HG03457 (cell line): ENCODE measurements at regions not wholly inside any gene's neighbourhood (a gene's known extent, or its start where the extent isn't known, plus 50 kb on each side); places are given as distances from the start of the nearest gene placed in this dataset.
"Not testable (repeated sequence)": the region's sequence is repeated elsewhere in the genome, so short reads cannot be mapped to it uniquely, and the experiment has no call there.

ENCODE experiments used
- ATAC-seq: cut with Tn5 transposase; IDR thresholded peaks from one replicate; pipeline ENCODE4 v1.9.1; 2021; ENCODE audit warnings: moderate number of reproducible peaks; ENCODE audit not compliant: unreplicated experiment

DNA sequence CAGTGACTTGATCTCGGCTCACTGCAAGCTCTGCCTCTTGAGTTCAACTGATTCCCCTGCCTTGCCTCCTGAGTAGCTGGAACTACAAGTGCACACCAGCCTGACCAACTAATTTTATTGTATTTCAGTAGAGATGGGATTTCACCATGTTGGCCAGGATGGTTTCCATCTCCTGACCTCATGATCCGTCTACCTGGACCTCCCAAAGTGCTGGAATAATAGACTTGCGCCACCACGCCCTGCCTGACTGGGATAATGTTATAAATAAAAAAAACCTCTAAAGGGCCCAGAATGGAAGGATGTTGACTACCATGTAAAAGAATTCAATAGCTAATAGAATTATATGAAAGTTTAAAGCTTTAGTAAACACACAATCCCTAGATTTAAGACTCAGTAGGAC lies 91.9 kb downstream of the TSPY10 start:
- ATAC-seq, result no peak

DNA sequence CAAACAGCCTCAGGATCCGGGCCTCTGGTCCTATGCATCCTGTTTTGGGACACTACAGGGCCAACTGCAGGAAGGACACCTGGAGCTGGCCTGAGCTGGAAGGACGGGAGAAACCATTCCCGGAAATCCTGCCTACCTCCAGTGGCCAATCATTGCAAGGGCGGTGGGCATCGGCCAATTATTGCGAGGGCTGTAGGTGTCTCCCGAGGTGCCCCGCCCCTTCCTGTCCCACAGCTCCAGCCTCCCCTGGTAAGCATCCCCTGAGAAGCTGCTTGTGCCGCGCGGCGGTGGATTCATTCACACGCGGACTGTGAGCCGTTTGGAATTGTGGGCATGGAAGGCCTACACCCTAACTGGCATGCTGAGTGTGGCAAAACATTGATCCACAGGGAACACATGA lies 95.5 kb downstream of the TSPY10 start:
- ATAC-seq, result no peak

DNA sequence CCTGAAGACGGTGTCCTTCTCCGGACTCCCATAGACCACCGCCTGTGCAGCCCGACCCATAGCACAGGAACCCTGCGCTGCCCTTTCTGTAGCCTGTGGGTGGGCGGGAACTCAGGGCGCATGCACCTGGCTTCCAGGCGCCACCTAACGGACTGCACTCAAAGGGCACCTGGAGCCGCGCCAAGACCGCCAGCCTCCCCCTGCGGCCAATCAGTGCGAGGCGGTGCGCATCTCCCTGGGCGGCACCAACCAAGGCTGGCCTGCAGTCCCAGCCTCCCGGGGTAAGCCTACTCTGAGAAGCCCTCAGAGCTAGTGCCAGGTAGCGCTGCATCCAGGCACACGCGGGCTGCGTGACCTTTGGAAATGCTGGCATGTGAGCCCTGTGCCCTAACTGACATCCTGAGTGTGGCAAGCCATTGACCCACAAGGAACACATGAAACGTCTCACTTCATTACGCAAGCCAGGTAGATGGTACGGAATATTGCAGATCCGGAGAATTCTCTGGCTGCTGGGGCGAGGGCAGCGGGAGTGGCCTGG lies 113.0 kb downstream of the TSPY10 start:
- ATAC-seq, result not testable (repeated sequence)

DNA sequence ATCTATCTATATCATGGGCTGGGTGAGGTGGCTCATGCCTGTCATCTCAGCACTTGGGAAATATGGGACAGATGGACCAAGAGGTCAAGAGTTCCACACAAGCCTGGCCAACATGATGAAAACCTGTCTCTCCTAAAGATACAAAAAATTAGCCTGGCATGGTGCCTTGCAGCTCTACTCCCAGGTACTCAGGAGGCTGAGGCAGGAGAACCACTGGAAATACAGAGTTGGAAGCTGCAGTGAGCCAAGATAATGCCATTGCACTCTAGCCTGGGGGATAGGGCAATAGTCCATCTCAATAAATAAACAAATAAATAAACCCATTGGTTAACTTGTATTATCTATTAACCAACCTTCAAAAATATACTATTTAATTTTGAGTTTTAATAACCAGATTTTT lies 138.5 kb downstream of the TSPY10 start:
- not testable (repeated sequence) for ATAC-seq

DNA sequence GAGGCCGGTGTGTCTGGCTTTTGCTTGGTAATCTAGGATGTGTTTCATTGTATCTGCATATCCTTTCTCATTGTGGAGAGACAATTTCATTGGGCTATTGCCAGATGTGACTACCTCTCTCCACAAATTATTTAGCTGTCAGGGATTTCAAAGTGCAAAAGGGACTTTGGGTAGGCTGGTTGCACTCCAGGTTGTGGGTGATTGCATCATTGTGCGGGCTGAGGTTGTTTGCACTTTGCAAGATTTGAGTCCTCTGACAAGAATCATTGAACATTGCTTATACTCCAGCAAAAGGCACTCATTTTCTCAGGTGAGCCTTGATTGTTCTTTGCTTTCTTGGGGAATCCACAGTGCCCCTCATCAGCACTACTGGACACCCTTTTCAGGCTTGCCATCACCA lies 164.8 kb downstream of the TSPY10 start:
- ATAC-seq, result not testable (repeated sequence)

DNA sequence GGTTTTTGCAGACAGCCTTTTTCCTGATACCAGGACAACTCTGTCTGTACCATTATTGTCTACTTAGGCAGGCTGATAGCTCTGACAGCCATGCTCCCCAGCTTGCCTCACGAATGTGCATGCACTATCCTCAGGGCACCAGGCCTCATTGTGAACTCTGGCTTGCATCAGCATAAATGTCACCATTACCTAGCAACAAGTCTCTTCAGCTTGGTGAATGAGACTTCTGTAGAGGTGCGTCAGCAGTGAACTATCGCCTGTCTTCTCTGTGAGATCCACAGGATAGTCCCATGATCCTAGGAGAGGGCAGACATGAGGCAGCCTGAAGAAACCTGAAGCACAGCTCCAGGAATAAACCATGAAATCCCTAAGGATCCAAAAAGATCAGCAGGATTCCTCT lies 189.3 kb downstream of the TSPY10 start:
- ATAC-seq, result not testable (repeated sequence)

DNA sequence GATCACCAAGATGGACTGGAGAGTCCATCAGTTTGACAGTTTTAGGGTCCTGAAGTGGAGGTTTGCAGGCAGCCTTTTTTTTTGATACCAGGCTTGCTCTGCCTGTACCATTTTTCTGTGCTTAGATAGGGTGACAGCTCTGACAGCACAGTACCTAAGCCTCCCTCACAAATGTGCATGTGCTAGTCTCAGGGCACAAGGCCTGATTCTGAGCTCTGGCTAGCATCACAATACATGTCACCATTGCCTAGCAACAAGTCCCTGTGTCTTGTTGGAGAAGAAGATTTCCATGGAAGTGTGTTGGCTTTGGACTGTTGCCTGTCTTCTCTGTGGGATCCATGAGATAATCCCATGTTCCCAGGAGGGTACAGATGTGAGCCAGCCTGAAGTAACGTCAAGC lies 191.1 kb downstream of the TSPY10 start:
- ATAC-seq, result not testable (repeated sequence)

DNA sequence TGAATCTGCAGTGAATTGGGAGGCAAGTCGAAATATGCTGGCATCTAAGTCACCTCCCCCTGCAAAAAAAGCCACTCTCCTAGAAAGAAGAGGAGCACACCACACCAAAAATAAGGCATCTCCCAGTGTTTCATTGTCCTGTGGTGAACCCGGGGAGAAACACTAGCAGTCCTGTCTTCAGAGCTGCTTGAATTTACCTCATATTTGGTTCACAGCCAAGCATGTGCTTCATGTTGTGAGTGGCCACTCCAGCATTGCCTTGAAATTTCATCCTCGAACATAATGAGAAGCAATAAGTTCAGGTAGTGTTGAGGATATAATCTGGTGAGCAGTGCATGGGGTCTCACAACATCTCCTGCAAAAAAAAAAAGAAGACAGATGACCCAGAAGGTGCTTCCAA lies 191.9 kb downstream of the TSPY10 start:
- ATAC-seq, result not testable (repeated sequence)

DNA sequence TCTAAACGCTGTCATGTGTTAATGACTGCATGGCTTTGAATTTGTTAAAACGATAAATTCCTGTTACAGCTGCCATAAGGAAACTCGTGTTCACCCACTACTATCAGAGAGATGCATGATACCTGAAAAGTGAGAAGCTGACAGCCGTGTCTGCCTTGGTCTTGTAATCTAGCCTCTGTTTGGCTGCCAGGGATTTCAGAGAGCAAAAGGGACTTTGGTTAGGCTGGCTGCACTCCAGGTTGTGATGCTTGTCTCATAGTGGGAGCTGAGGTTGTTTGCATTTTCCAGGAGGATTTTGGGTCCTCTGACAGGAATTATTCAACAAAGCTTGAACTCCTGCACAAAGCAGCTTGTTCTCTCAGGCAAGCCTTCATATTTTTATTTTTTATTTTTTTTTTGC lies 209.9 kb downstream of the TSPY10 start:
- not testable (repeated sequence) for ATAC-seq

DNA sequence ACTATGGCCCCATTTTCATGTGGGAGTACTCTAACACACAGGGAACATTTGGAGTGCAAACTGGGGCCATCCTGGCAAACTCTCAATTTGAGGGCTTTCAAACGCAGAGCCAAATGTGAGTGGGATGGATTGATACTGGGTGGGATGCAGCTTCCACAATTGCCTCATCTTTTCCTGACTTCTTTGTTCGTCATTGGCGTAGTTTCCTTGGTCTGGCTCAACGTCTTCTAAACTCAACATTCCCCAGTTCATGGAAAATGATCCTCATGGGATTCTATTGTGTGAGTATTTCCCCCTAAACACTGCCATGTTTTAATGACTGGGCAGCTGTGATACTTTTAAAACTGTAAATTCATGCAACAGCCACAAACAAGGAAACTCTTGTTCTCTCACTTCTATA lies 228.3 kb downstream of the TSPY10 start:
- not testable (repeated sequence) for ATAC-seq

DNA sequence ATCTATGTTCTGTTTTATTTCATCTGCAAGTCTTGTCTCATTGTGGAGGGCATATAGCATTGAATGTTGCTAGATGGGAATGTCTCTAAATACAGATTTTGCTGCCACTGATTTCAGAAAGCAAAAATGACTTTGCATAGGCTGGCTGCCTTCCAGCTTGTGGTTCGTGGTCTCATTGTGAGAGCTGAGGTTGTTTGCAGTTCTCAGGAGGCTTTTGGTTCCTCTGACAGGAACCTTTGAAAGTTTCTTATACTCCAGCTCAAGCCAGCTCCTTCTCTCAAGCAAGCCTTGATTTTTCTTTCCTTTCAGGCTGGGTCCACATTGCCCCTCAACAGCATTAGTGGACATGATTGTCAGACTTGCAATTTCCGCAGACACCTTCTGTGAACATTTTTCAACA lies 229.8 kb downstream of the TSPY10 start:
- ATAC-seq, result not testable (repeated sequence)

DNA sequence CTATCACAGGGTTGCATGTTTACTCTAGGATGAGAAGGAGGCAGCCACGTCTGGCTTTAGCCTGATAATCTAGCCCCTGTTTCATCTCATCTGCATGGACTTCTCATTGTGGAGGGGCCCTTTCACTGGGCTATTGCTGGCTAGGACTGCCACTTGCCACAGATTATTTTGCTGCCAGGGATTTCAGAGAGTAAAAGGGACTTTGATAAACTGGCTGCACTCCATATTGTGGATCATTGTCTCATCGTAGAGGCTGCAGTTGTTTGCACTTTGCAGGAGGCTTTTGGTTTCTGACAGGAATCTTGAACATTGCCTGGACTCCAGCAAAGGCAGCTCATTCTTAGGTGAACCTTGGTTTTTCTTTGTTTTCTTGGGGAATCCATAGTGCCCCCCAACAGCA lies 234.8 kb downstream of the TSPY10 start:
- ATAC-seq, result not testable (repeated sequence)

DNA sequence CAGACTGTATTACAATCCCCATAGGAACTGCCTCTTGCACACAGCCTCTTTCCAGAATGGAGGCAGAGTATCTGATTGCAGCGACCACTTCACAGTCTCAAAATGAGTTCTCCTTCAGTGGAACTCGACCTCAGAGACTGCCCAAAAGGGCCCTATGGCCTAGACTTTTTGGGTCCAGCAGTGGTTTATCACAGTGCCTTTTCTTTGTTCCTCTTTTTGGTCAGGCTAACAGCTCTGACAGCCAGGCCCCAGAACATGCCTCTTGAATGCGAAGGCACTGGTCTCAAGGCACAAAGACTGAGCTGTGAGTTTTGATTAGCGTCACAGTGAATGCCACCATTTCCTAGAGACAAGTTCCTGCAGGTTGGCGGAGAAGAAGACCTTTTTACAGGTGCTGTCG lies 241.6 kb downstream of the TSPY10 start:
- not testable (repeated sequence) for ATAC-seq

DNA sequence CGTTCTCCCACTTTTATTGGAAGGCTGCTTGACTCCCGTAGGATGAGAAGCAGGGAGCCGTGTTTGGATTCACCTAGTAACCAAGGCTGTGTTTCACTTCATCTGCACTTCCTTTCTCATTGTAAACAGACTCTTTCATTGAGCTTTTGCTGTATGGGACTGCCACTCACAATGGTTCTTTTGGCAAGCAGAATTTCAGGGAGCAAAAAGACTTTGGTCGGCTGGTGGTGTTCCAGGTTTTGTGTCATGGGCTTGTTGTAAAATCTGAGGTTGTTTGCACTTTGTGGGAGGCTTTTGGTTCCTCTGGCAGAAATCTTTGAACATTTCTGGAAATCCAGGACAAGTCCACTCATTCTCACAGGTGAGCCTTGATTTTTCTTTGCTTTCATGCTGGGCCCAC lies 243.4 kb downstream of the TSPY10 start:
- ATAC-seq, result not testable (repeated sequence)

DNA sequence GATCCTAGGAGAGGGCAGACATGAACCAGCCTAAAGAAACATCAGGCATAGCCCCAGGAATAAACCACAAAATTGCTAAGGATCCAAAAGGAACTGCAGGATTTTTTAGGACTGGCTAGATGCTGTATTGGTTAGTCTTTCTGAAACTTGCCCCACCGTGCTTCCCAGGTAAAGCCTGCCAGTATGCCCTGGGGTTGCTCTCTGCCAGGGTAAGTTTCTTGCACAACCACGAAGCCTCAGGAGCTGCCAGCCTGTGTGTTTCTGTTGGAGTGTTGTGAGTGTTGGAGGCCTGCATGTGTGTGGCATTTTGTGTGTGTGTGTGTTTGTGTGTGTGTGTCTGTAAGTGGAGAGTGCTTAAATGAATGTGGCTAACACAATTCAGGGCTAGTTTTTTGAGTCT lies 244.4 kb downstream of the TSPY10 start:
- ATAC-seq, result not testable (repeated sequence)

DNA sequence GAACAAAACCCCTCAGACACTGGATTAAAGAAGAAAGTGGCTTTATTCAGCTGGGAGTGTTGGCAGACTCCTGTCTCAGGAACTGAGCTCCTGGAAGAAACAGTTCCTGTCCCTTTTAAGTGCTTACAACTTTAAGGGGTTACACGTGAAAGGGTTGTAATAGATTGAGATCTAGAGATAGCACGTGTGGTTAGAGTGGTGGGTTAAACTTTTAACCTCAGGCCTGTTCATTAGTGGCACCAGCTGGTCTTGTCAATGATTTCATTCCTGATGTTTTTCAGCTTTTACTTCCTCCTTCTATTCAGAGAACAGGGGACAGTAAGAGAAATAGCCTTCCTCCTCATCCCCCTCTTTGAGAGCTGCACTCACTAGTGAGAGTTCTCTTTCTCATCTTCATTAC lies 247.1 kb downstream of the TSPY10 start:
- ATAC-seq, result peak; percentile 81

DNA sequence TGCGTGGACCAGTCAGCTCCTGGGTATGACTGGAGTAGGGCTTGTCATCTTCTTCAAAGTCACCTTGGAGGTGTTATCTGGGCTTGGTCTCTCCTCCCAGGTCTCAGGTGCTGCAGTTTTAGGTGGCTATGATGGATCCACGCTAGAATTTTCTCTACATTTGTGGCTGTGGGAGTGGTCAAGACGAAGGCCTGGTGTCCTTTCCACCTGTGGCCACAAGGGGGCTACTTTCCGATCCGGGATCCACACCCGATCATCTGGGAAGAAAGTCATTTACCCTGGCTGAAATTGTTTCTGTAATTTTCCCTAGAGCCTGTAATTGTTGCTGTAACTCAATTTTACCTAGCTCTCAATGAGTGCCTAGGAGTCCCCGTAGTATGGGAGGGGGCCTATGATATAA lies 248.0 kb downstream of the TSPY10 start:
- ATAC-seq, result not testable (repeated sequence)

DNA sequence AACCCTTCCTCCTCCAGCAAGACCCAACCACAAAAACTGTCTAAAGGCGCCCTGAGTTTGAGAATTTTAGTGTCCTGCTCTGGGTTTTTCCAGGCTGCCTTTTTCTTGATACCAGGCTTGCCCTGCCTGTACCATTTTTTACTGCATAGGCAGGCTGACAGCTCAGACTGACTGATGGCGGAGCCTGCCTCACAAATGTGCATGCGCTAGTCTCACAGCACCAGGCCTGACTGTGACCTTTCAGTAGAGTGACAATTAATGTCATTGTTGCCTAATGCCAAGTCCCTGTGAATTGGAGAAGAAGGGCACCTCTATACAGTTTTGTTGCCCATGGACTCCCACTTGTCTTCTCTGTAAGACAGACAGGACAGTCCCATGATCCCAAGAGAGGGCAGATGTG lies 253.9 kb downstream of the TSPY10 start:
- not testable (repeated sequence) for ATAC-seq

DNA sequence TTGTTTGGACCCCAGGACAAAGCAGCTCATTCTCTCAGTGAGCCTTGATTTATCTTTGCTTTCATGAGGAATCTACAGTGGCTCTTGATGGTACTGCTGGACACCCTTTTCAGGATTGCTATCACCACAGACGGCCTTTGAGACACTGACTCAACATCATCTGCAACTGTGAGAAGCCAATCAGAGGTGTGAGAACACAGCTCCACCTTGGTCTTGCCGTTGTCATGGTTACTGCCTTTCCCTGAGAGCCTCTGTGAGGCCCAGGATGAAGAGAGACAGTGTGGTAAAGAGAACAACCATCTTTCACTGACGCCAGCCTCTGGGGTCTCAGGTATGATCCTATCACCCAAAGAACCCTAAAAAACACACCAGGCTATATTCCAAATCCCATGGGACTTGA lies 270.2 kb downstream of the TSPY10 start:
- ATAC-seq, result not testable (repeated sequence)

DNA sequence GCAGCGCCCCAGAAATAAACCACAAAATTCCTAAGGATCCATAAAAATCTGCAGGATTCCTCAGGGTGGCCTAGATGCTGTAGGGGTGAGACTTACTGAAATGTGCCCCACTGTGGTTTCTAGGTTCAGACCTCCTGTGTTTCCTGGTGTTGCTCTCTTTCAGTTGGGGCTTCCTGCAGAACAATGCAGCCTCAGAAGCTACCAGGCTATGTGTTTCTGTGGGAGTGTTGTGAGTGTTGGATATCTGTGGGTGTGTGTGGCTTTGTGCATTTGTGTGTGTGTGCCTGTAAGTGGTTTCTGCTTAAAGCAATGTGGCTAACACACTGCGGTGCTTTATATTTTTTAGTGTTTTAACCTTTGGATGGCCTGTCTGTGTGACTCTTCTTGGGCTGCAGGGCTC lies 277.6 kb downstream of the TSPY10 start:
- ATAC-seq, result no peak
